Esophagus mucosa (tissue), 1 donor: ENCODE measurements at regions not wholly inside any gene's neighbourhood (a gene's known extent, or its start where the extent isn't known, plus 50 kb on each side); places are given as distances from the start of the nearest gene placed in this dataset.
"Not testable (repeated sequence)": the region's sequence is repeated elsewhere in the genome, so short reads cannot be mapped to it uniquely, and the experiment has no call there.

Source experiments
- ATAC-seq: fragments of 200-7000 bp; cut with Tn5 transposase; one replicate; pipeline ENCODE4 v1.9.1; 2020
- donor health status: DM: yes; HTN: yes; CAD: no.

DNA sequence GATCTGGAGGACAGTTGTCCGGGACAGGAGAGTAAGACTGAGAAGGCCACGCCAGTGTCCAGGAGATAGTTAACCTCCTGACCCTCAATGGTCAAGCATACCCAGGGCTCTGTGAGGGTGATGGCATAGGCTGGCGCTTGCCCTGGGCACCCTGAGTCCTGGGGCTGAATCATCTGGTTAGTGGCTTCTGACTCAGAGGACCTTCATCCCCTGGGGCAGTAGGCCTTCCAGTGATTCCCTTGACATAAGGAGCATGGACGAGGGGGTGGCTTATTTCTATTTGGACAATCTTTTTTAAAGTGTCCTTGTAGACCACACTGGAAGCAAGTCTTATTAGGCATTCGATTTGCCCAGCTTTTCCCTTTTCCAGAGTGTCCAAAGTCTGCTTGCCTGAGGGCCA lies 108.4 kb upstream of the SHISA3 start:
- not testable (repeated sequence) for ATAC-seq

DNA sequence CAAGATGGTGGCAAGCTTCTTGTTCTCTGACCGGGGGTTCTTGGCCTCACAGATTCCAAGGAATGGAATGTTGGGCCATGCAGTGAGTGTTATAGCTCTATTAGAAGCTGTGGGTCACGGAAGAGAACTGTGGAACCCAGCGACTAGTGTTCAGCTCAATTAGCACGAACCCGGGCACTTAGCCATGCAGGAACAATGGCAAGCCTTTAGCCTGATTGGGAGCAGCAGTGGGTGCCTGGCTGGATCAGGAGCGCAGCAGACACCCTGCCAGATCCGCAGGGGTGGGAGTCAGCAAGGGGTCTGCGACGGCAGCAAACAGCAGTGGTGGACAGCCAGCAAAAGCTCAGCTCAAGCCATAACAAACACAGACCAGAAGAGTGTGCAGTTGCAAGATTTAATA lies 105.1 kb upstream of the SHISA3 start:
- ATAC-seq: not testable (repeated sequence)

- no peak for ATAC-seq
Observed at GRCh38 chr4:42293967-42294813, 103.1 kb upstream of the SHISA3 start.

DNA sequence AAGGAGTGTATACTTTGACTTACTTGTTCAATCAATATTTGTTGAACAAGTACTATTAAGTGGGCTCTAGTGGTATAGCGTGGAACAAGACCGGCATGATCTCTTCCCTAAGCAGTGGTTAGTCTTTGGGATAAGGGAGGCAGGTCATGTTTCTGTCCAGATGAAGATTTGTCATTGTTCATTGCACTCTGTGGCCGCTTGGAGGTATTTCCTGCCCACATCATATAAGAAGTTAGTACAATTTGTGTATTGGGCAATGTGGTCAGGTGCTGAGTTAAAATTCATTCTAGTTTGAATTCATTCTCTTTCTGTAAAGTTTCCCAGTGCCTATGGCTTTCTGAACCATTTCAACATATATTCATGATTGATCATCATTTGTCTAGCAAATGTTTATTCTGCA lies 101.1 kb upstream of the SHISA3 start:
- ATAC-seq: no peak

DNA sequence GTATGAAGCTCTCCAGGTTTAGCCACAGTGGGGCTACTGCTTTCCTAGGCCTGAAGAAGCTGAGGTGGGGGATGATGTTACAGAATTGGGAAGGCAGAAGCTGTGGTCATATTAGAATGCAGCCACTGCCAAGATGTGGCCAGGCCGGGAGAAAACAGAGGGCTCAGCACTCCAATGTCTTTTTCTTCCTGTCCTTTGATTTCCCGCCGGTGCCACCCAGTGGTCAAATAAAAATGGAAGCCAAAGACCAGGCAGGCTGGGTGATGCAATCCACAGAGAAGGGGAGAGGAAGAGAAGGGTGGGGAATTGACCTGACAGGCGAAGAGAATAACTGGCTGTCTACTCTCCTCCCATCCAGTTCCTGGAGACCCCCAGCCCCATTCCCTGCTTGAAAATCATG lies 94.9 kb upstream of the SHISA3 start:
- ATAC-seq: no peak

- ATAC-seq: no peak
Observed at GRCh38 chr4:42306221-42307109, 90.8 kb upstream of the SHISA3 start.

- ATAC-seq: no peak
Observed at GRCh38 chr4:42308247-42308646, 89.0 kb upstream of the SHISA3 start.

GRCh38 chr4:42309361-42310260 lies 87.7 kb upstream of the SHISA3 start:
- ATAC-seq: no peak

- no peak for ATAC-seq
Observed at GRCh38 chr4:42310358-42310757, 86.9 kb upstream of the SHISA3 start.

DNA sequence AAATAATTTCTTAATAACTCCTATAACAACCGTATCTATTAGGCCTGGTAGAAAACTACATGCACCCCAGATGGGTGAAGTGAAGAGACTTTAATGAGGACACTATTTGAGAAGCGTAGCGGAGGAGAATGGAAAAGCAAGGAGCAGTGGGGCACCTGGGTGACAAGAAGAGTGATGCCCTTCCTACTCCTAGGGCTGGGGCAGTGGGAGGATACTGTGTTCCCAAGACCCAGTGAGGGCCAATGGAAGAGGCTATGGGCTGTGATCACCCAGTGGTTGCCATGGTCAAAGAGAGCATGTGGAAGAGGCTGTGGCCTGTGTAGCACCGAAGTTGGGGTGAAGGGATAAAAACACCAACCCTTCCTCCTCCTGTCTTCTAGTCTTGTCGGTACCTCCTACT lies 86.5 kb upstream of the SHISA3 start:
- no peak for ATAC-seq

DNA sequence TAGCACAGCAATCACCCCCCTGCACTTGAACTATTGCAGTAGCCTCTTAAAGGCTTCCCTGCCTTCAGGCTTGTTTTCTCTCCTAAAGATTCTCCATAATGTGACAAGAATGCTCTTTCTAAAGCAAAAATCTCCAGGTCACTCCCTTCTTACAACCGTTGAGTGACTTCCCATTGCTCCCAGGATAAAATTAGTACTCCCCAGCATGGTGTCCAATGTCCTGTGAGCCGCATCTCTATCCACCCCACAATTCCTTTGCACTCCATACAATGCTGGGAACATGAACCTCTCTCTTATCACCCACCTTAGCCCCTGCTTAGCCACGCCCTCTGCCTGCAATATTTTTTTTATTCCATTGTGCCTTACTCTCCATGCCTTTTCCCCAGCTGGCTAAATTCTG lies 85.7 kb upstream of the SHISA3 start:
- ATAC-seq: no peak

DNA sequence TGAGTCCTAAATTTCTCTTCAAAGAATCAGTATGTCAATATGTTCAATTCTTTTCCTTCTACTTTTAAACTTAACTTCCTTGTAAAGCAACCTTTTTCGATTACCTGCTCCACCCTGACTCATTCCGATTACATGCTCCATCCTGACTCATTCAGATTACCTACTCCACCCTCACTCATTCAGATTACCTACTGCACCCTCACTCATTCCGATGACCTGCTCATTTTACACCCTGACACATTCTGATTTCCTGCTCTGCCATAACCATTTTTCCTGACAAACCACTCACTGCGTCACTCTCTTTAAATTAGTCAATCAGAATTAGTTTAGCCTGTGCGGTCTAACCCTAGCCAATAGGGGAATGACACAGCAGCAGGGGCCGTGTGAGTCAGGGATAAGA lies 83.9 kb upstream of the SHISA3 start:
- peak; percentile 81 for ATAC-seq

DNA sequence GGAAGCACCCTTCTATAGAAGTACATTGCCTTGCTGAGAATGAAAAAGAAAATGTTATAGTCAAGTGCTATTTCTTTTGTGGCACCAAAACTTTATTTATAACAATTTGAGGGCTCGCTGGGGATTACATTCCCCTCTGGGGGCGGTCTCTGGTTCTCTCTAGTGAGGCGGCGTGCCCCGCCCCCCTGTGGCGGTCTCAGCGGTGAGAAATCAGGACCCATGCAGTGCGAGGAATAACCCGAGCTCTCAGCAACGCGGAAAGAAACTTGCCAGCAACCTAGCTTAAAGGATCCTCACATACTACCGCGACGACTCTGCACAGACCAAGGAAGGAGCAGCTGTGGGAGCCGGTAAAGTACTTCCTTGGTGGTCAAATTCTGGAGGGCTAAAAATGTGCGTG lies 83.4 kb upstream of the SHISA3 start:
- no peak for ATAC-seq

DNA sequence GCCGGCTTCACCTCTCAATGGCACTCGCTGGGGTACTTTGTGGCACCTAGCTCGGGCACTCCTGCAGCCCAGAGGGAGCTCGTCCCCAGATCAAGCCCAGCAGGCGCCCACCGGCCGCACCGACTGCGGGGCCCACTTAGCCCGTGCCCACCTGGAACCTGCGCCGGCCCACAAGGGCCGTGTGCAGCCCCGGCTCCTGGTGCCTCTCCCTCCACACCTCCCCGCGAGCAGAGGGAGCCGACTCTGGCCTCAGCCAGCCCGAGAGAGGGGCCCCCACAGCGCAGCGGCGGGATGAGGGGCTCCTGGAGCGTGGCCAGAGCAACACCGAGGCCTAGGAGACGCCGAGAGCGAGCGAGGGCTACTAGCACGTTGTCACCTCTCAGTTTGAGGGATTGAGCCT lies 82.1 kb upstream of the SHISA3 start:
- no peak for ATAC-seq

DNA sequence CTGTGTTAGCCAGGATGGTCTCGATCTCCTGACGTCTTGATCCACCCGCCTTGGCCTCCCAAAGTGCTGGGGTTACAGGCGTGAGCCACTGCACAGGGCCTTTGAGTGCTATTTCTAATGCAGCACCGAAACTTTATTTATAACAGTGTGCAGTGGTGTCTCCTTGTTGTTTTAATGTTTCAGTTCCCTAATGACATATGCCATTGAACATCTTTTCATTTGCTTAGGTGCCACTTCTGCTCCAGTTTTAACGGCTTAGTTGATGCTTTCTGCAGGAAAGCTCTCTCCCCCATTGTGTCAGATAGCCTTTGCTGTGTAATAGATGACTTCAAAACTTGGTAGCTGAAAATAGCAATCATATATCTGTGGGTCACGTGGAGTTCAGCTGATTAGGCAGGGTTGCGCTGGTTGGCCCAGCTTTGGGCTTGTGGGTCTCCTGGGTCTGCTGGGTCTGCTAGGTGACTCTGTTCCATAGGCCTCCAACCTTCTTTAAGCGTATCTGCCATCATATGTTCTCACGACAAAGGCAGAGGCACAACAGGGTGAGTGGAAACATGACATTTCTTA lies 76.4 kb upstream of the SHISA3 start:
- ATAC-seq: no peak

DNA sequence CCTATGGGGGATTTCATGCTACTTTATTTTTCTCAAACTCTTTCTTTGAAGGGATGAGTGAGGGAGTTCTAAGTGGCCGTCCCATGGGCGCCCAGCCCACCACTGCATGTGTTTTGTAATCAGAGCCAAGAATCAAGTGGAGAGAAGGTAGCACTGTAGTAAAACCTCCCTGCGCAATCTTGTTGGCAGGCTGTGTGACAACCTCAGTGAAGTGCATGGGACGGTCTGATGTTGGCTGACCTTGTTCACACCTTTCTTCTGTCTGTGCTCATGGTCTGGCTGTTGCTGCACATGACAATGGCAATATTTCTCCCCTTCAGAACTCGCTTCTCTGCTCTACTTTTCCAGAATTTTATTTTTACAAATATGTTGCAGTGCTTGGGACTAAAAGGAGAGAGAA lies 71.2 kb upstream of the SHISA3 start:
- ATAC-seq: no peak

DNA sequence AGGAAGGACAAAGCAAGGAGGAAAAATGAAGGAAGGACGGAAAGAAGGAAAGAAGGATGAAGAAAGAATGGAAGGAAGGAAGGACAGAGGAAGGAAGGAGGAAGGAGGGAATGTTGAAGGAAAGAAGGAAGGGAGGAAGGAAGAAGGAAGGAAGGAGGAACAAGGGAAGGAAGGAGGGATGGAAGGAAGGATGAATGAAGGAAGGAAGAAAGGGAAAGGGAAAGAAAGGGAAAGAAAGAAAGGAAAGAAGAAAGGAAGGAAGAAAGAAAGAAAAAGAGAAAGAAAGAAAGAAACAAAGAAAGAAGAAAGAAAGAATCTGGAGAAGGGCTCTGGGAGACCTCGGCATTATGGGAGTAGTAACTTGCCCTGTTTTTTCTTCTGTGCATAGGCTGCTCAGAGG lies 70.8 kb upstream of the SHISA3 start:
- ATAC-seq: no peak

- no peak for ATAC-seq
Observed at GRCh38 chr4:42327323-42327722, 70.0 kb upstream of the SHISA3 start.

- no peak for ATAC-seq
Observed at GRCh38 chr4:42328978-42329377, 68.3 kb upstream of the SHISA3 start.

DNA sequence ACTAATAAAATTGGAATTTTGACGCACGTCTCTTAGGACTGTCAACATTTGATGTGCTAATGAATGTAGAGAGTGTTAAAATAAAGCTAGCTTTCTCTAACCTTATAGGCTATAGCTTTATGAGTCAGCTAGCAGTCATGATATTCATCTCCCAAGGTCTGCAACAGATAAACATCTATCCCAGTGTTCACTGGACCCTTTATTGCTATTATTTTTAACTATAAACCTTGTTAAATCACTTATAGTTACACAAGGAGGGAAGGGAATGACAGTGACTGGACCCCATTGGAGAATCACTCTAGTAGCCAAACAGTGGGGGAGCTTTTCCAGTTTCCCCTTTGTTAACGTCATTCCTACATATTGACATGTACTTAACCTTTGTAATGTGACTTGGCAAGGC lies 67.9 kb upstream of the SHISA3 start:
- no peak for ATAC-seq

GRCh38 chr4:42330002-42330592 lies 67.2 kb upstream of the SHISA3 start:
- ATAC-seq: no peak

GRCh38 chr4:42331040-42331439 lies 66.2 kb upstream of the SHISA3 start:
- no peak for ATAC-seq
